Heart left ventricle (tissue), 16 donors: ENCODE measurements at regions not wholly inside any gene's neighbourhood (a gene's known extent, or its start where the extent isn't known, plus 50 kb on each side); places are given as distances from the start of the nearest gene placed in this dataset.

Source experiments
- ATAC-seq, 4 donors: fragments of 200-7000 bp; cut with Tn5 transposase; one replicate each; pipeline ENCODE4 v1.9.1; 2020 to 2022; ENCODE audit warnings: moderate library complexity in 4 of 4, mild to moderate bottlenecking in 3 of 4, moderate number of reproducible peaks in 1 of 4
- DNase-seq, 5 donors: peaks; one replicate each; pipeline ENCODE4 v3.0.0-alpha.2; 2020
- H3K27ac ChIP-seq, 12 donors: fragments of 200-600 bp; sonication (generic) in 4 of 12; one replicate each; pipeline versions ENCODE4 v1.5.0 to v1.8.0; 2016 to 2022; ENCODE audit warnings: mild to moderate bottlenecking in 2 of 12
- H3K27me3 ChIP-seq, 9 donors: fragments of 200-600 bp; sonication (generic) in 2 of 9; one replicate each; pipeline versions ENCODE4 v1.5.1 to v1.8.0; 2016 to 2022; ENCODE audit warnings: mild to moderate bottlenecking in 3 of 9
- H3K36me3 ChIP-seq, 9 donors: fragments of 200-600 bp; sonication (generic) in 2 of 9; one replicate each; pipeline versions ENCODE4 v1.5.0 to v1.8.0; 2018 to 2022; ENCODE audit warnings: mild to moderate bottlenecking in 2 of 9
- H3K4me1 ChIP-seq, 12 donors: fragments of 200-600 bp; sonication (generic) in 4 of 12; one replicate each; pipeline versions ENCODE4 v1.5.0 to v1.8.0; 2016 to 2022; ENCODE audit warnings: mild to moderate bottlenecking in 3 of 12
- H3K4me3 ChIP-seq, 12 donors: fragments of 200-600 bp; sonication (generic) in 4 of 12; one replicate each; pipeline versions ENCODE4 v1.5.0 to v1.8.0; 2017 to 2022; ENCODE audit warnings: mild to moderate bottlenecking in 9 of 12, moderate library complexity in 4 of 12
- H3K9me3 ChIP-seq, 12 donors: fragments of 200-600 bp; sonication (generic) in 4 of 12; one replicate each; pipeline versions ENCODE4 v1.5.0 to v1.8.0; 2016 to 2022; ENCODE audit warnings: mild to moderate bottlenecking in 1 of 12
- POLR2A ChIP-seq, 2 donors: fragments of 450-650 bp; IDR thresholded peaks; one replicate each; pipeline ENCODE4 v1.6.1; 2017; ENCODE audit warnings: antibody characterized with exemption in 2 of 2, mild to moderate bottlenecking in 2 of 2, moderate library complexity in 2 of 2
- WGBS, 4 donors: extraction: QIAGEN DNeasy Blood & Tissue Kit in 2 of 4; methylation state at CpG; one replicate each; pipeline versions ENCODE4 v1.1.5 to v1.1.7; 2013 to 2018; 5-methylcytosine and 5-hydroxymethylcytosine counted together
- intact Hi-C, 10 donors: fragments of 100-400 bp; cut with DNase I; formaldehyde crosslinking; loops; one replicate each; pipeline versions ENCODE4 v1.11.1 to v1.14.2; 2022
- TF ChIP-seq, protein P1 (sequence below), 12 donors: fragments of 200-600 bp; sonication (generic) in 4 of 12; IDR thresholded peaks; one replicate each; pipeline versions ENCODE4 v1.5.0 to v1.8.0; 2018 to 2022; ENCODE audit warnings: antibody characterized with exemption in 12 of 12, mild to moderate bottlenecking in 5 of 12
- donor health status: ischemic (EF 13 %, LVEDD 7.1; RV severe dilation, severe dysfunction).
- donor health status: healthy with polysubstance abuse.
- donor health status: DM: no; HTN: yes; CAD: no.
- donor health status: DM: no; HTN: no; CAD: no.
- donor health status: ischemic (EF 25% LVEDD 6.9; RV normal size, moderate dysfunction).
- donor health status: ischemic (EF 25% LVEDD 5.7; RV mildly dilated, moderate dysfunction).
- donor health status: healthy.
- donor health status: DM: yes; HTN: yes; CAD: no.
- donor health status: ischemic (EF 35%, LVEDD 5.7; RV mildly dilated, moderate dysfunction).
- donor health status: nonischemic (EF 11% LVEDD 7.7; RV severe dilation, severe dysfunction).
- donor health status: DM: yes; HTN: yes; CAD: no.
- donor health status: PGD.
- donor health status: ischemic (EF 29% LVEDD 5.4; RV normal size, mild dysfunction).
- donor health status: nonischemic (EF 23%, LVEDD 6.1; RV moderate dilation, normal function).

DNA sequence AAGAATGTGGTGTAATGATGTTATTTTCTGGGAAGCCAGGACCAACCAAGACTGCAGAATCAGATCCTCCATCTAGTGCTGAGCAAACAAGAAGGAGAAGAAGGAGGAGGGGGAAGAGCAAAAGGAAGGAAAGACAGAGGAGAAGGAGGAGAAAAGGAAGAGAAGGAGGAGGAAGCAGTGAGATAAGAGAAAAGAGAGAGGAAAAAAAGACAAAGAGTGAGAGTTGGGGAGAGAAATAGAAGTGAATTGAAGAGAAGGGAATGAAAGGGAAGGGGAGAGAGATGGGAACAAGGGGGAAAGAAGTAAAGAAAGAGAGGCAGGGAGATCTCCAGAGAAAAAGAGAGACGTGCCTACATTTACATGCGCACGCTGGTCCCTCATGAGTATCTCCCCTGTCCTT is 153.5 kb downstream of the MN1 start:
- Histone ChIP-seq H3K4me3 (no peak overlapping the region), H3K27ac (no peak overlapping the region), H3K27me3 (no peaks in the 10 kb centered on the region), H3K4me1 (peaks cover 0 to 16% (median 7%) of the 10 kb centered on the region in 12 donors), H3K9me3 (no peaks in the 10 kb centered on the region), H3K36me3 (no peaks in the 10 kb centered on the region)
- ATAC-seq (no peak), DNase-seq (no peak)
- WGBS, 4 donors, result 89 to 94% (median 92%) methylated on average over 3 of the region's 3 CpGs
- intact Hi-C loops, result no loop called here
- no peak for TF ChIP-seq POLR2A (IDR thresholded peaks at IDR 0.05)
- TF ChIP-seq, protein P1, sequence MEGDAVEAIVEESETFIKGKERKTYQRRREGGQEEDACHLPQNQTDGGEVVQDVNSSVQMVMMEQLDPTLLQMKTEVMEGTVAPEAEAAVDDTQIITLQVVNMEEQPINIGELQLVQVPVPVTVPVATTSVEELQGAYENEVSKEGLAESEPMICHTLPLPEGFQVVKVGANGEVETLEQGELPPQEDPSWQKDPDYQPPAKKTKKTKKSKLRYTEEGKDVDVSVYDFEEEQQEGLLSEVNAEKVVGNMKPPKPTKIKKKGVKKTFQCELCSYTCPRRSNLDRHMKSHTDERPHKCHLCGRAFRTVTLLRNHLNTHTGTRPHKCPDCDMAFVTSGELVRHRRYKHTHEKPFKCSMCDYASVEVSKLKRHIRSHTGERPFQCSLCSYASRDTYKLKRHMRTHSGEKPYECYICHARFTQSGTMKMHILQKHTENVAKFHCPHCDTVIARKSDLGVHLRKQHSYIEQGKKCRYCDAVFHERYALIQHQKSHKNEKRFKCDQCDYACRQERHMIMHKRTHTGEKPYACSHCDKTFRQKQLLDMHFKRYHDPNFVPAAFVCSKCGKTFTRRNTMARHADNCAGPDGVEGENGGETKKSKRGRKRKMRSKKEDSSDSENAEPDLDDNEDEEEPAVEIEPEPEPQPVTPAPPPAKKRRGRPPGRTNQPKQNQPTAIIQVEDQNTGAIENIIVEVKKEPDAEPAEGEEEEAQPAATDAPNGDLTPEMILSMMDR (IDR thresholded peaks at IDR 0.05), result no peak

DNA sequence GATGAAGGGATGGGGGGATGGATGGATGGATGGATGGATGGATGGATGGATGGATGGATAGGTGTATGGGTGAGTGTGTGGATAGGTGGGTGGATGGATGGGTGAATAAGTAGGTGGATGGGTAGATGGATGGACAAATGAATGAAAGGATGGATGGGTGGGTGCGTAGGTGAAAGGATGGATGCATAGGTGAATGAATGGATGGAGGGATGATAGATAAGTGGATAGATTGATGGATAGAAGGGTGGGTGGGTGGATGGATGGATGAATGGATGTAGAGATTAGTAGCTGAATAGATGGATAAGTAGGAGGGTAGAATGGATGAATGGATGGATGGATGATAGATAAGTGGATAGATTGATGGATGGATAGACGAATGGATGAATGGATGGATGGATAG is 152.7 kb downstream of the MN1 start:
- H3K9me3 ChIP-seq, result no peaks in the 10 kb centered on the region
- no peaks in the 10 kb centered on the region for H3K27me3 ChIP-seq
- H3K4me3 ChIP-seq, result no peak overlapping the region
- ATAC-seq (no peak), DNase-seq (no peak)
- WGBS, 4 donors, result 95 to 98% (median 97%) methylated on average over 2 of the region's 2 CpGs
- no peaks in the 10 kb centered on the region for H3K36me3 ChIP-seq
- intact Hi-C loops, result no loop called here
- peaks cover 0 to 16% (median 7%) of the 10 kb centered on the region in 12 donors for H3K4me1 ChIP-seq
- TF ChIP-seq, protein P1 (IDR thresholded peaks at IDR 0.05), result no peak
- no peak for TF ChIP-seq POLR2A (IDR thresholded peaks at IDR 0.05)
- H3K27ac ChIP-seq, result no peak overlapping the region

DNA sequence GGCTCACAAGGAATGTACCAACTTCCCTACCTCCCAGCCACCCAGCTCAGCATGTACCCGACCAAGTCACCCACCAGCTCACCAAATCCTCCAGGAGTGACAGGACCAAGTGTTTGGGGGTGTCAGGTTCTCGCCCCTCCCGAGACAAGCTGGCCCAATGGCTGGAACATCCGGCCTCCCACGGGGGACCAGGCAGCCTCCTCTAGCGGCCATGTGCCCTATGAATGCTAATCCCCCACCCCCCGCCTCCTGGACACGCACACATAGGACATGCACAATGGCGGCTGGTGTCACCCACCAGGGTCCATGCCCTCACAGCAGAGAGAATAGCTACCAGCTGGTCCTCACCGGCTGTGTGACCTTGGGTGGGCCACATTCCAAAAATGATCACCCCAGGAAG is 151.0 kb downstream of the MN1 start:
- intact Hi-C loops, result no loop called here
- TF ChIP-seq, protein P1 (IDR thresholded peaks at IDR 0.05), result no peak
- TF ChIP-seq POLR2A (IDR thresholded peaks at IDR 0.05), result no peak
- Histone ChIP-seq H3K36me3 (no peaks in the 10 kb centered on the region), H3K27me3 (no peaks in the 10 kb centered on the region), H3K9me3 (no peaks in the 10 kb centered on the region), H3K4me3 (no peak overlapping the region), H3K27ac (peak overlapping the region in 3 of 12 donors; percentile 71 to 75 (median 75)), H3K4me1 (peaks cover 0 to 26% (median 7%) of the 10 kb centered on the region in 12 donors)
- 78 to 93% (median 91%) methylated on average over 7 to 10 of the region's 10 CpGs for WGBS, 4 donors
- no peak for DNase-seq
- no peak for ATAC-seq

DNA sequence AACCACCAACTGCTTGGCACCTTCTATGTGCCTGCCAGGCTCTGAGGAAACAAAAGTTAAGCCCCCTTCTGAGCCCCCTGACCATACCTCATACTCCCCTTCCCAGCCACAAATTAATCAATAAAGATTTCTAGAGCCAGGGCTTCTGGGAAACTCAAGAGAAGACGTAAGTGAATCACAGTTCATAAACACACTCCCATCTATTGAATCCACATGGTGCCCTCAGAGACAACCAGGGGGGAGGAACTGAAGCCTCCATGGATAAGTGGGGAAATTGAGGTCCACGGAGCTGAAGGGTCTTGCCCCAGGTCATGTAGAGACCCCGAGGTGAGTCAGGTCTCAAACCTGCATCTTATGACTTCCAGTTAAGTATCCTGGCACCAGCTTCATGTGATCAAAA is 150.6 kb downstream of the MN1 start:
- H3K9me3 ChIP-seq, result no peaks in the 10 kb centered on the region
- H3K4me3 ChIP-seq, result no peak overlapping the region
- no peaks in the 10 kb centered on the region for H3K27me3 ChIP-seq
- 48 to 62% (median 54%) methylated on average over 3 of the region's 3 CpGs for WGBS, 4 donors
- no peaks in the 10 kb centered on the region for H3K36me3 ChIP-seq
- peaks cover 0 to 26% (median 7%) of the 10 kb centered on the region in 12 donors for H3K4me1 ChIP-seq
- ATAC-seq, result peak in 1 of 4 donors; percentile 10
- intact Hi-C loops, result no loop called here
- H3K27ac ChIP-seq, result peak overlapping the region in 8 of 12 donors; percentile 30 to 85 (median 73)
- no peak for TF ChIP-seq POLR2A (IDR thresholded peaks at IDR 0.05)
- TF ChIP-seq, protein P1 (IDR thresholded peaks at IDR 0.05), result no peak
- DNase-seq, result no peak
